Smooth muscle cell (in vitro differentiated cells): ENCODE measurements at regions not wholly inside any gene's neighbourhood (a gene's known extent, or its start where the extent isn't known, plus 50 kb on each side); places are given as distances from the start of the nearest gene placed in this dataset.
A peak's percentile ranks its signal among the peaks of the same experiment; 100 is the strongest.

Experiments
- DNase-seq: peaks from one replicate; lab custom pipeline; 2025; ENCODE audit not compliant: unreplicated experiment; lab: John Stamatoyannopoulos, UW
- H2AFZ ChIP-seq: fragments of 200-600 bp; sonication (generic); 2 replicates; pipeline ENCODE4 v1.6.0; 2016; ENCODE audit warnings: antibody characterized with exemption, low read depth, mild to moderate bottlenecking
- H3F3A ChIP-seq: fragments of 200-600 bp; sonication (generic); 2 replicates; pipeline ENCODE4 v1.6.0; 2017; ENCODE audit warnings: antibody characterized with exemption, low read depth
- H3K27ac ChIP-seq: fragments of 200-600 bp; sonication (generic); 2 replicates; pipeline ENCODE4 v1.5.1; 2016; ENCODE audit warnings: low read depth, mild to moderate bottlenecking
- H3K27me3 ChIP-seq: fragments of 200-600 bp; sonication (generic); 2 replicates; pipeline ENCODE4 v1.6.1; 2016; ENCODE audit warnings: low read depth, mild to moderate bottlenecking
- H3K36me3 ChIP-seq: fragments of 200-600 bp; sonication (generic); 2 replicates; pipeline ENCODE4 v1.5.1; 2016; ENCODE audit warnings: low read depth
- H3K4me1 ChIP-seq: fragments of 200-600 bp; sonication (generic); 2 replicates; pipeline ENCODE4 v1.5.1; 2016; ENCODE audit warnings: low read depth
- H3K4me2 ChIP-seq: fragments of 200-600 bp; sonication (generic); 2 replicates; pipeline ENCODE4 v1.6.0; 2016; ENCODE audit warnings: mild to moderate bottlenecking
- H3K4me3 ChIP-seq: fragments of 200-600 bp; sonication (generic); 2 replicates; pipeline ENCODE4 v1.5.1; 2016; ENCODE audit warnings: mild to moderate bottlenecking
- H3K79me2 ChIP-seq: fragments of 200-600 bp; sonication (generic); 2 replicates; pipeline ENCODE4 v1.6.0; 2016; ENCODE audit warnings: low read depth, mild to moderate bottlenecking
- H3K9ac ChIP-seq: fragments of 200-600 bp; sonication (generic); 2 replicates; pipeline ENCODE4 v1.6.0; 2016; ENCODE audit warnings: low read depth
- H3K9me3 ChIP-seq: fragments of 200-600 bp; sonication (generic); replicated peaks from 2 replicates; pipeline ENCODE4 v1.5.1; 2016; ENCODE audit warnings: low read depth
- H4K20me1 ChIP-seq: fragments of 200-600 bp; sonication (generic); 2 replicates; pipeline ENCODE4 v1.6.0; 2016; ENCODE audit warnings: low read depth
- CTCF ChIP-seq: fragments of 200-600 bp; sonication (generic); IDR thresholded peaks from 2 replicates; pipeline ENCODE4 v1.5.1; 2017; ENCODE audit warnings: borderline replicate concordance, mild to moderate bottlenecking, antibody characterized with exemption; ENCODE audit not compliant: insufficient read depth, poor library complexity, severe bottlenecking
- WGBS: methylation state at CpG from one replicate; pipeline ENCODE4 v1.1.7; 2016; ENCODE audit warnings: low lambda C conversion rate; 5-methylcytosine and 5-hydroxymethylcytosine counted together

DNA sequence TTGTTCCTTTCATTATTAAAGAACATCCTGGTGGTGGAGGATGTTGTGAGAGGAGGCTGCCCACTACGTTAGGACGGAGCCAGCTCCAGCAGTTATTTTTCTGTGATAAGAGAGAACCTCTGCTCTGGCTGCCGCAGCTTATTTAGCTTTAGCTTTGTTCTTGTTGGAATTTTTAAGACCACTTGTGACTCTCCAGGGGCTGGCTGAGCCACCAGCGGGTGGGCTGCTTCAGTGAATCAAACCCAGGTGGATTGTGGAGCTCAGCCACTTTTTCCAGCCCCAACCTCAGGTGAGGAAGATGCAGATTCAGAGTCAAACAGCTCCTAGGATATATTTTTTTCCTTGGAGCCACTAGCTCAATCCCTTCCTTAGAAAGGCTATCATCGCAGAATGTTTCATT, 83.1 kb upstream of the CTTNBP2NL start:
- no peak for DNase-seq
- Histone ChIP-seq H2AFZ (no peak overlapping the region), H3K27ac (no peak overlapping the region), H3K4me3 (no peak overlapping the region), H3K4me2 (no peak overlapping the region), H3K27me3 (peaks cover 16% of the 10 kb centered on the region), H3K79me2 (no peaks in the 10 kb centered on the region), H3K36me3 (no peaks in the 10 kb centered on the region), H3K4me1 (peaks cover 16% of the 10 kb centered on the region), H3K9ac (no peak overlapping the region), H3K9me3 (no peaks in the 10 kb centered on the region), H3F3A (peaks cover 2% of the 10 kb centered on the region), H4K20me1 (no peaks in the 10 kb centered on the region)
- WGBS = 56% methylated on average over 5 of the region's 5 CpGs
- TF ChIP-seq CTCF = no peak

DNA sequence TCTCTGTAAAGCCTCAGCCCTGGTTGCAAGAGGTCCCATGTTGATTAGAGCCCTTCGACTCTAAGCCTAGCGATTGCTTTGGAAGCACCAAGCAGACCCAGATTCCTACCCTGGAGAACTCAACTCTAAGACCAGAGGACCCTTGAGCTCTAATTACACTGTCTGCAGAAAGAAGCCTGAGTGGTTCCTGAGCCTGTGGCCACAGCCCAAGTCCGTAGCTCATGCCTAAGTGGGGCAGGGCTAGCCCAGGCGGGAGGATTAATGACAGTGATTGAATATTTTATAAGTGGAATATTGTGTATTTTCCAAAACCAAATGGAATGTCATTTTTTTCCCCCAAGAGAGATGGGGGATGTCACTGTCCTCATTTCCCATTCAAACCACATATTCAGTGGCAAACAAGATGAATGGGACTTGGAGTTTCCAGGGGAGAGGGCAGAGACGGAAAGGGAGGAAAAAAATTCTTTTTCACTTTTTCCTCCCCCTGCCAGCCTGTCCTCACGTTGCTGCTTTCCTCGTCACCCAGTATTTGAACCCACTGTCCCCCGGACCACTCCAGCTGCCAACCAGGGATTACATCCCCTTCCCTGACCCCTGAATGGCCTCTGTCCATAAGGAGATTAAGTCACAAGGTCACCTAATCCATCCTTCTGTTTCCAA, 79.6 kb upstream of the CTTNBP2NL start:
- no peak overlapping the region for H2AFZ ChIP-seq
- H3K4me2 ChIP-seq = peak overlapping the region; percentile 61
- H3K79me2 ChIP-seq = no peaks in the 10 kb centered on the region
- no peak for TF ChIP-seq CTCF
- no peak for DNase-seq
- no peaks in the 10 kb centered on the region for H3K36me3 ChIP-seq
- no peak overlapping the region for H3K9ac ChIP-seq
- H3K4me1 ChIP-seq = peaks cover 27% of the 10 kb centered on the region
- H3K4me3 ChIP-seq = no peak overlapping the region
- peaks cover 6% of the 10 kb centered on the region for H3K27me3 ChIP-seq
- WGBS = 86% methylated on average over 8 of the region's 8 CpGs
- no peak overlapping the region for H3K27ac ChIP-seq
- H4K20me1 ChIP-seq = no peaks in the 10 kb centered on the region
- H3F3A ChIP-seq = peaks cover 4% of the 10 kb centered on the region
- H3K9me3 ChIP-seq = no peaks in the 10 kb centered on the region

DNA sequence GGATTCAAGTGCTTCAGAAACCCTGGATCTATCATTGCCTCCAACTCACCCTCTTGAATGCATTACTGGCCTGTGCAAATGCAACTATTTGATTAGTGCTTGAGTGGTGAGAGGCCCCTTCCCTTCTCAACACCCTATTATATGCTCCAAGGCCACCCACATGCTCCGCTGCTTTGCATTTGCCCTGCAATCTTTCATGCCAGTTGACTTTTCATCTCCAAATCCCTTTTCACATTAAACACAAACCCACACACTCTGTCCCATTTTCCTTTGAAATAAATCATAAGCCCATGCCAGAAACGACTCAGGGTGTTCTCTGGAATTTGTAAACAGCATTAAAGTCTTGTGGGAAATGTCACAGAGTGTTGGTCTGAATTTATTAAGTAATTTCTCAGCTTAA, 78.9 kb upstream of the CTTNBP2NL start:
- Histone ChIP-seq H3K36me3 (no peaks in the 10 kb centered on the region), H3K79me2 (no peaks in the 10 kb centered on the region), H2AFZ (no peak overlapping the region), H3K4me2 (peak overlapping the region; percentile 61), H3K9ac (no peak overlapping the region), H3K27ac (no peak overlapping the region), H3K27me3 (peaks cover under 1% of the 10 kb centered on the region), H3K4me1 (peaks cover 27% of the 10 kb centered on the region), H3F3A (peaks cover 4% of the 10 kb centered on the region), H3K4me3 (no peak overlapping the region), H3K9me3 (no peaks in the 10 kb centered on the region), H4K20me1 (no peaks in the 10 kb centered on the region)
- TF ChIP-seq CTCF = no peak
- no peak for DNase-seq
- WGBS = 14% methylated on average over 2 of the region's 2 CpGs

DNA sequence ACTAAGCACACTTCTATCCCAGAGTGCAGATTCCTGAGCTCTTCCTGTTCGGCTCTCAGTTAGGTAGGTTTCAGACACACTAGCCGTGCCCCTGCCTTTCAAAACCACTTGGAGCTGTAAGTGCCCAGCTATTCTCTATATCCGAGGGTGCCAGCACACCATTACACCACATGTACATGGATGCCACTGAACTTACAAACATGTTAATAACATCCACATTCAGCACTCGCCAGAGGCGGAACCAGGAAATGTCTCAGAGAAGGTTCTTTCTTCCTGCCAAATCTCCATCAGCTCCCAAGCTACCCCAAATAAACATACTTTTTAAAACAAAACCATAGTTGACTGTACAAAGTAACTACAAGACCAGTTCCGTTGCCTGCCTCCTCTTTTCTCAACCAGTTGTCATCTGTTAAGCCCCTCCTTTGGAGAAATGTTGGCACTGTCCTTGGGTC, 78.4 kb upstream of the CTTNBP2NL start:
- 46% methylated on average over 6 of the region's 6 CpGs for WGBS
- H3K4me2 ChIP-seq = peak overlapping the region; percentile 61
- H3F3A ChIP-seq = peaks cover 4% of the 10 kb centered on the region
- no peak overlapping the region for H3K4me3 ChIP-seq
- no peaks in the 10 kb centered on the region for H4K20me1 ChIP-seq
- no peak for TF ChIP-seq CTCF
- no peak for DNase-seq
- no peaks in the 10 kb centered on the region for H3K9me3 ChIP-seq
- H3K27me3 ChIP-seq = no peaks in the 10 kb centered on the region
- H2AFZ ChIP-seq = no peak overlapping the region
- H3K9ac ChIP-seq = no peak overlapping the region
- H3K27ac ChIP-seq = no peak overlapping the region
- H3K36me3 ChIP-seq = no peaks in the 10 kb centered on the region
- no peaks in the 10 kb centered on the region for H3K79me2 ChIP-seq
- peaks cover 25% of the 10 kb centered on the region for H3K4me1 ChIP-seq
